ENCODE measurements at regions not wholly inside any gene's neighbourhood (a gene's known extent, or its start where the extent isn't known, plus 50 kb on each side); places are given as distances from the start of the nearest gene placed in this dataset.

DNA sequence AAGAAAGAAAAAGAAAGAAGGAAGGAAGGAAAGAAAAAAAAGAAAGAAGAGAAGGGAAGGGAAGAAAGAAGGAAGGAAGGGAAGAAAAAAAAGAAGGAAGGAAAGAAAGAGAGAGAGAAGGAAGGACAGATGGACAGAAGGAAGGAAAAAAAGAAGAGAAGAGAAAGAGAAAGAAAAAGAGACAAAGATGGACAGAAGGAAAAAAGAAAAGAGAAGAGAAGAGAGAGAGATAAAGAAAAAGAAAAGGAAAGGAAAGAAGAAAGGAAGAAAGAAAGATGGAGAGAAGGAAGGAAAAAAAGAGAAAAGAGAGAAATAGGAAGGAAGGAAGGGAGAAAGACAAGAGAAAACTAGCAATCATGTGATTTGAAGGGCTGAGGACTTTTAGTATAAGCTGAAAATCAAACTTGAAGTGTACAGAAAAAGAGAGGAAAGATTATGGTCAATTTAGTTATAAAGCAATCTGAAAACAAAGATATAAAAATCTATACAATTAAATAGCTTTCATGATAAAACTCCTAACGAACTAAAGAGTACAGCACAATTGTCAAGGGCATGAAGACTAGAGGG lies 115.3 kb downstream of the LTN1 start:
- TF ChIP-seq STAT1 (IDR thresholded peaks at IDR 0.05; ENCODE audit: unreplicated experiment) (no peak), NANOG (IDR thresholded peaks at IDR 0.05; ENCODE audit: borderline replicate concordance) (no peak), EZH2phosphoT487 (IDR thresholded peaks at IDR 0.05; ENCODE audit: unreplicated experiment) (no peak), JUNB (IDR thresholded peaks at IDR 0.05; ENCODE audit: unreplicated experiment) (no peak), ZNF331 (CRISPR knock-in tag; IDR thresholded peaks at IDR 0.05; ENCODE audit: low read depth) (no peak), ZNF114 (CRISPR knock-in tag; IDR thresholded peaks at IDR 0.05) (no peak), POLR2AphosphoS5 (IDR thresholded peaks at IDR 0.05; ENCODE audit: low read depth) (no peak), CREB1 (CRISPR knock-in tag; IDR thresholded peaks at IDR 0.05; ENCODE audit: low read depth) (no peak), EZH2 (IDR thresholded peaks at IDR 0.05; ENCODE audit: low read depth, unreplicated experiment) (no peak)
- TF ChIP-seq, protein P1, sequence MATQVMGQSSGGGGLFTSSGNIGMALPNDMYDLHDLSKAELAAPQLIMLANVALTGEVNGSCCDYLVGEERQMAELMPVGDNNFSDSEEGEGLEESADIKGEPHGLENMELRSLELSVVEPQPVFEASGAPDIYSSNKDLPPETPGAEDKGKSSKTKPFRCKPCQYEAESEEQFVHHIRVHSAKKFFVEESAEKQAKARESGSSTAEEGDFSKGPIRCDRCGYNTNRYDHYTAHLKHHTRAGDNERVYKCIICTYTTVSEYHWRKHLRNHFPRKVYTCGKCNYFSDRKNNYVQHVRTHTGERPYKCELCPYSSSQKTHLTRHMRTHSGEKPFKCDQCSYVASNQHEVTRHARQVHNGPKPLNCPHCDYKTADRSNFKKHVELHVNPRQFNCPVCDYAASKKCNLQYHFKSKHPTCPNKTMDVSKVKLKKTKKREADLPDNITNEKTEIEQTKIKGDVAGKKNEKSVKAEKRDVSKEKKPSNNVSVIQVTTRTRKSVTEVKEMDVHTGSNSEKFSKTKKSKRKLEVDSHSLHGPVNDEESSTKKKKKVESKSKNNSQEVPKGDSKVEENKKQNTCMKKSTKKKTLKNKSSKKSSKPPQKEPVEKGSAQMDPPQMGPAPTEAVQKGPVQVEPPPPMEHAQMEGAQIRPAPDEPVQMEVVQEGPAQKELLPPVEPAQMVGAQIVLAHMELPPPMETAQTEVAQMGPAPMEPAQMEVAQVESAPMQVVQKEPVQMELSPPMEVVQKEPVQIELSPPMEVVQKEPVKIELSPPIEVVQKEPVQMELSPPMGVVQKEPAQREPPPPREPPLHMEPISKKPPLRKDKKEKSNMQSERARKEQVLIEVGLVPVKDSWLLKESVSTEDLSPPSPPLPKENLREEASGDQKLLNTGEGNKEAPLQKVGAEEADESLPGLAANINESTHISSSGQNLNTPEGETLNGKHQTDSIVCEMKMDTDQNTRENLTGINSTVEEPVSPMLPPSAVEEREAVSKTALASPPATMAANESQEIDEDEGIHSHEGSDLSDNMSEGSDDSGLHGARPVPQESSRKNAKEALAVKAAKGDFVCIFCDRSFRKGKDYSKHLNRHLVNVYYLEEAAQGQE (IDR thresholded peaks at IDR 0.05; ENCODE audit: unreplicated experiment): no peak
- TF ChIP-seq, protein P2, sequence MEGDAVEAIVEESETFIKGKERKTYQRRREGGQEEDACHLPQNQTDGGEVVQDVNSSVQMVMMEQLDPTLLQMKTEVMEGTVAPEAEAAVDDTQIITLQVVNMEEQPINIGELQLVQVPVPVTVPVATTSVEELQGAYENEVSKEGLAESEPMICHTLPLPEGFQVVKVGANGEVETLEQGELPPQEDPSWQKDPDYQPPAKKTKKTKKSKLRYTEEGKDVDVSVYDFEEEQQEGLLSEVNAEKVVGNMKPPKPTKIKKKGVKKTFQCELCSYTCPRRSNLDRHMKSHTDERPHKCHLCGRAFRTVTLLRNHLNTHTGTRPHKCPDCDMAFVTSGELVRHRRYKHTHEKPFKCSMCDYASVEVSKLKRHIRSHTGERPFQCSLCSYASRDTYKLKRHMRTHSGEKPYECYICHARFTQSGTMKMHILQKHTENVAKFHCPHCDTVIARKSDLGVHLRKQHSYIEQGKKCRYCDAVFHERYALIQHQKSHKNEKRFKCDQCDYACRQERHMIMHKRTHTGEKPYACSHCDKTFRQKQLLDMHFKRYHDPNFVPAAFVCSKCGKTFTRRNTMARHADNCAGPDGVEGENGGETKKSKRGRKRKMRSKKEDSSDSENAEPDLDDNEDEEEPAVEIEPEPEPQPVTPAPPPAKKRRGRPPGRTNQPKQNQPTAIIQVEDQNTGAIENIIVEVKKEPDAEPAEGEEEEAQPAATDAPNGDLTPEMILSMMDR (conservative IDR thresholded peaks at IDR 0.05; ENCODE audit: low read depth in 2 of 2): no peak
- TF ChIP-seq, protein P3, sequence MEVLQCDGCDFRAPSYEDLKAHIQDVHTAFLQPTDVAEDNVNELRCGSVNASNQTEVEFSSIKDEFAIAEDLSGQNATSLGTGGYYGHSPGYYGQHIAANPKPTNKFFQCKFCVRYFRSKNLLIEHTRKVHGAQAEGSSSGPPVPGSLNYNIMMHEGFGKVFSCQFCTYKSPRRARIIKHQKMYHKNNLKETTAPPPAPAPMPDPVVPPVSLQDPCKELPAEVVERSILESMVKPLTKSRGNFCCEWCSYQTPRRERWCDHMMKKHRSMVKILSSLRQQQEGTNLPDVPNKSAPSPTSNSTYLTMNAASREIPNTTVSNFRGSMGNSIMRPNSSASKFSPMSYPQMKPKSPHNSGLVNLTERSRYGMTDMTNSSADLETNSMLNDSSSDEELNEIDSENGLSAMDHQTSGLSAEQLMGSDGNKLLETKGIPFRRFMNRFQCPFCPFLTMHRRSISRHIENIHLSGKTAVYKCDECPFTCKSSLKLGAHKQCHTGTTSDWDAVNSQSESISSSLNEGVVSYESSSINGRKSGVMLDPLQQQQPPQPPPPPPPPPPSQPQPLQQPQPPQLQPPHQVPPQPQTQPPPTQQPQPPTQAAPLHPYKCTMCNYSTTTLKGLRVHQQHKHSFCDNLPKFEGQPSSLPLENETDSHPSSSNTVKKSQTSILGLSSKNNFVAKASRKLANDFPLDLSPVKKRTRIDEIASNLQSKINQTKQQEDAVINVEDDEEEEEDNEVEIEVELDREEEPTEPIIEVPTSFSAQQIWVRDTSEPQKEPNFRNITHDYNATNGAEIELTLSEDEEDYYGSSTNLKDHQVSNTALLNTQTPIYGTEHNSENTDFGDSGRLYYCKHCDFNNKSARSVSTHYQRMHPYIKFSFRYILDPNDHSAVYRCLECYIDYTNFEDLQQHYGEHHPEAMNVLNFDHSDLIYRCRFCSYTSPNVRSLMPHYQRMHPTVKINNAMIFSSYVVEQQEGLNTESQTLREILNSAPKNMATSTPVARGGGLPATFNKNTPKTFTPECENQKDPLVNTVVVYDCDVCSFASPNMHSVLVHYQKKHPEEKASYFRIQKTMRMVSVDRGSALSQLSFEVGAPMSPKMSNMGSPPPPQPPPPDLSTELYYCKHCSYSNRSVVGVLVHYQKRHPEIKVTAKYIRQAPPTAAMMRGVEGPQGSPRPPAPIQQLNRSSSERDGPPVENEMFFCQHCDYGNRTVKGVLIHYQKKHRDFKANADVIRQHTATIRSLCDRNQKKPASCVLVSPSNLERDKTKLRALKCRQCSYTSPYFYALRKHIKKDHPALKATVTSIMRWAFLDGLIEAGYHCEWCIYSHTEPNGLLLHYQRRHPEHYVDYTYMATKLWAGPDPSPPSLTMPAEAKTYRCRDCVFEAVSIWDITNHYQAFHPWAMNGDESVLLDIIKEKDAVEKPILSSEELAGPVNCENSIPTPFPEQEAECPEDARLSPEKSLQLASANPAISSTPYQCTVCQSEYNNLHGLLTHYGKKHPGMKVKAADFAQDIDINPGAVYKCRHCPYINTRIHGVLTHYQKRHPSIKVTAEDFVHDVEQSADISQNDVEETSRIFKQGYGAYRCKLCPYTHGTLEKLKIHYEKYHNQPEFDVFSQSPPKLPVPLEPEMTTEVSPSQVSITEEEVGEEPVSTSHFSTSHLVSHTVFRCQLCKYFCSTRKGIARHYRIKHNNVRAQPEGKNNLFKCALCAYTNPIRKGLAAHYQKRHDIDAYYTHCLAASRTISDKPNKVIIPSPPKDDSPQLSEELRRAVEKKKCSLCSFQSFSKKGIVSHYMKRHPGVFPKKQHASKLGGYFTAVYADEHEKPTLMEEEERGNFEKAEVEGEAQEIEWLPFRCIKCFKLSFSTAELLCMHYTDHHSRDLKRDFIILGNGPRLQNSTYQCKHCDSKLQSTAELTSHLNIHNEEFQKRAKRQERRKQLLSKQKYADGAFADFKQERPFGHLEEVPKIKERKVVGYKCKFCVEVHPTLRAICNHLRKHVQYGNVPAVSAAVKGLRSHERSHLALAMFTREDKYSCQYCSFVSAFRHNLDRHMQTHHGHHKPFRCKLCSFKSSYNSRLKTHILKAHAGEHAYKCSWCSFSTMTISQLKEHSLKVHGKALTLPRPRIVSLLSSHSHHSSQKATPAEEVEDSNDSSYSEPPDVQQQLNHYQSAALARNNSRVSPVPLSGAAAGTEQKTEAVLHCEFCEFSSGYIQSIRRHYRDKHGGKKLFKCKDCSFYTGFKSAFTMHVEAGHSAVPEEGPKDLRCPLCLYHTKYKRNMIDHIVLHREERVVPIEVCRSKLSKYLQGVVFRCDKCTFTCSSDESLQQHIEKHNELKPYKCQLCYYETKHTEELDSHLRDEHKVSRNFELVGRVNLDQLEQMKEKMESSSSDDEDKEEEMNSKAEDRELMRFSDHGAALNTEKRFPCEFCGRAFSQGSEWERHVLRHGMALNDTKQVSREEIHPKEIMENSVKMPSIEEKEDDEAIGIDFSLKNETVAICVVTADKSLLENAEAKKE (CRISPR knock-in tag; IDR thresholded peaks at IDR 0.05): no peak
- TF ChIP-seq, protein P4, sequence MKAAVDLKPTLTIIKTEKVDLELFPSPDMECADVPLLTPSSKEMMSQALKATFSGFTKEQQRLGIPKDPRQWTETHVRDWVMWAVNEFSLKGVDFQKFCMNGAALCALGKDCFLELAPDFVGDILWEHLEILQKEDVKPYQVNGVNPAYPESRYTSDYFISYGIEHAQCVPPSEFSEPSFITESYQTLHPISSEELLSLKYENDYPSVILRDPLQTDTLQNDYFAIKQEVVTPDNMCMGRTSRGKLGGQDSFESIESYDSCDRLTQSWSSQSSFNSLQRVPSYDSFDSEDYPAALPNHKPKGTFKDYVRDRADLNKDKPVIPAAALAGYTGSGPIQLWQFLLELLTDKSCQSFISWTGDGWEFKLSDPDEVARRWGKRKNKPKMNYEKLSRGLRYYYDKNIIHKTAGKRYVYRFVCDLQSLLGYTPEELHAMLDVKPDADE (IDR thresholded peaks at IDR 0.05): no peak

More for the DNA sequence above, 115.3 kb downstream of the LTN1 start:
- Histone ChIP-seq H3F3A (replicated peaks; ENCODE audit: low read depth) (no peaks in the 10 kb centered on the region), H3K79me2 (replicated peaks; ENCODE audit: insufficient read depth) (no peaks in the 10 kb centered on the region), H3K9me2 (ENCODE audit: insufficient read depth) (no peaks in the 10 kb centered on the region), H3K27ac (ENCODE audit: low read depth) (no peak overlapping the region), H2AFZ (no peak overlapping the region), H3K4me2 (no peak overlapping the region), H3K36me3 (ENCODE audit: insufficient read depth) (peaks cover 15% of the 10 kb centered on the region; the same call in 1 of the 2 replicates), H3K27me3 (ENCODE audit: insufficient read depth) (no peaks in the 10 kb centered on the region), H4K20me1 (replicated peaks; ENCODE audit: insufficient read depth) (no peaks in the 10 kb centered on the region), H3K4me3 (no peak overlapping the region), H3K4me1 (ENCODE audit: insufficient read depth) (no peaks in the 10 kb centered on the region)
- ATAC-seq (no peak), DNase-seq (ENCODE audit: low spot score) (no peak)
- H3K27me3 Mint-ChIP-seq (ENCODE audit: insufficient read depth, low read depth, poor library complexity): no peaks in the 10 kb centered on the region
- no peak overlapping the region for H3K4me3 Mint-ChIP-seq
- no peak overlapping the region for H3K27ac Mint-ChIP-seq
- no peaks in the 10 kb centered on the region for H3K4me1 Mint-ChIP-seq
- H3K36me3 Mint-ChIP-seq (ENCODE audit: low read depth): peaks cover 31% of the 10 kb centered on the region
- H3K9me3 Mint-ChIP-seq: no peaks in the 10 kb centered on the region

Measured in GM23338 (cell line).